CD8-positive, alpha-beta memory T cell (primary cell): ENCODE measurements at regions not wholly inside any gene's neighbourhood (a gene's known extent, or its start where the extent isn't known, plus 50 kb on each side); places are given as distances from the start of the nearest gene placed in this dataset.
"Not testable (repeated sequence)": the region's sequence is repeated elsewhere in the genome, so short reads cannot be mapped to it uniquely, and the experiment has no call there.

Experiments
- CTCF ChIA-PET: fragments of 350-600 bp; sonication (Branson Sonifier 250); formaldehyde crosslinking; loops from one replicate; lab custom pipeline; 2021; ENCODE audit warnings: antibody characterized with exemption; lab: Charles Lee
- POLR2A ChIA-PET: fragments of 350-600 bp; sonication (Branson Sonifier 250); formaldehyde crosslinking; loops from one replicate; lab custom pipeline; 2021; ENCODE audit warnings: antibody characterized with exemption; lab: Charles Lee
- DNase-seq, 5 donors: peaks; one replicate each; pipeline versions ENCODE4 v3.0.0 to v3.0.0-alpha.2; 2020 to 2022; ENCODE audit warnings: mixed read lengths in 1 of 5
- H3K27ac ChIP-seq: one replicate; pipeline ENCODE4 v1.7.0; 2013; ENCODE audit warnings: low read depth, mild to moderate bottlenecking, low read length, moderate library complexity
- H3K27me3 ChIP-seq: 2 replicates; pipeline ENCODE4 v1.7.0; 2013; ENCODE audit warnings: low read length, mild to moderate bottlenecking; ENCODE audit not compliant: insufficient read depth, poor library complexity, severe bottlenecking
- H3K36me3 ChIP-seq: 2 replicates; pipeline ENCODE4 v1.7.0; 2013; ENCODE audit warnings: mild to moderate bottlenecking, low read length, moderate library complexity; ENCODE audit not compliant: insufficient read depth
- H3K4me1 ChIP-seq: 2 replicates; pipeline ENCODE4 v1.7.0; 2013; ENCODE audit warnings: mild to moderate bottlenecking, low read length, moderate library complexity; ENCODE audit not compliant: insufficient read depth
- H3K4me3 ChIP-seq: 2 replicates; pipeline ENCODE4 v1.7.0; 2013; ENCODE audit warnings: mild to moderate bottlenecking, low read length
- H3K9me3 ChIP-seq: 2 replicates; pipeline ENCODE4 v1.7.0; 2013; ENCODE audit warnings: mild to moderate bottlenecking, low read length
- H3K27ac Mint-ChIP-seq, 8 donors: one replicate each; pipeline ENCODE4 v1.8.0; 2020 to 2021; ENCODE audit warnings: mixed read lengths in 8 of 8, mild to moderate bottlenecking in 6 of 8, inconsistent platforms in 3 of 8, moderate library complexity in 3 of 8
- H3K27me3 Mint-ChIP-seq, 2 donors: one replicate each; pipeline ENCODE4 v1.8.0; 2020 to 2021; ENCODE audit warnings: mixed read lengths in 2 of 2, mild to moderate bottlenecking in 1 of 2, moderate library complexity in 1 of 2
- H3K36me3 Mint-ChIP-seq, 3 donors: one replicate each; pipeline ENCODE4 v1.8.0; 2020 to 2021; ENCODE audit warnings: mixed read lengths in 3 of 3, inconsistent platforms in 1 of 3, mild to moderate bottlenecking in 1 of 3
- H3K4me1 Mint-ChIP-seq, 3 donors: one replicate each; pipeline ENCODE4 v1.8.0; 2020 to 2021; ENCODE audit warnings: mixed read lengths in 3 of 3, inconsistent platforms in 1 of 3, mild to moderate bottlenecking in 1 of 3
- H3K4me3 Mint-ChIP-seq, 7 donors: one replicate each; pipeline ENCODE4 v1.8.0; 2020 to 2021; ENCODE audit warnings: mixed read lengths in 7 of 7, mild to moderate bottlenecking in 6 of 7, moderate library complexity in 4 of 7, inconsistent platforms in 2 of 7
- H3K9me3 Mint-ChIP-seq, 5 donors: one replicate each; pipeline ENCODE4 v1.8.0; 2020 to 2022; ENCODE audit warnings: mixed read lengths in 5 of 5, mild to moderate bottlenecking in 3 of 5, moderate library complexity in 2 of 5, inconsistent platforms in 1 of 5

DNA sequence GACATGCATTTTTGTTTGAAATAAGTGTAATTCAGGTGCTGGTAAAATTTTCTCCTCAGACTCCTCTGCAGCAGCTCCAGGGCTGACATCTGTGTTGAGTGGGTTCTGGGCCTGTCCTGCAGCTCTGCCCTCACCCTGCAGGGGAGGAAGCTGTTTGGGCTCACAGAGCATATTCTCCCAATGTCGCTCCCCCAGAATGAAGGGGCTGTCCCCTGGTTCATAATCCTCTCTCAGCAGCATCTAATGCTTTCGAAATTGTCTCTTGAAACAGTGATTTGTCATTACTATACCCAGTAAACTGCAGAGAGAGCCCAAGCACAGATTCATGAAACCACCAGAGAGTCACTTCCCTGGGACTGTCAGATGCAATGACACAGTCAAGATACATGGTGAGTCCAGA, 606.7 kb downstream of the TMEM121 start:
- H3K27ac ChIP-seq, POLR2A ChIA-PET, H3K36me3 Mint-ChIP-seq, H3K9me3 ChIP-seq, H3K27ac Mint-ChIP-seq, DNase-seq, H3K27me3 ChIP-seq, H3K4me3 ChIP-seq, H3K4me3 Mint-ChIP-seq, H3K36me3 ChIP-seq, CTCF ChIA-PET, H3K9me3 Mint-ChIP-seq: not testable (repeated sequence)
- peaks cover 19% of the 10 kb centered on the region for H3K4me1 ChIP-seq
- Mint-ChIP-seq H3K27me3 (peaks cover 0 to 31% of the 10 kb centered on the region in 2 donors), H3K4me1 (peaks cover 10 to 19% (median 11%) of the 10 kb centered on the region in 3 donors)

DNA sequence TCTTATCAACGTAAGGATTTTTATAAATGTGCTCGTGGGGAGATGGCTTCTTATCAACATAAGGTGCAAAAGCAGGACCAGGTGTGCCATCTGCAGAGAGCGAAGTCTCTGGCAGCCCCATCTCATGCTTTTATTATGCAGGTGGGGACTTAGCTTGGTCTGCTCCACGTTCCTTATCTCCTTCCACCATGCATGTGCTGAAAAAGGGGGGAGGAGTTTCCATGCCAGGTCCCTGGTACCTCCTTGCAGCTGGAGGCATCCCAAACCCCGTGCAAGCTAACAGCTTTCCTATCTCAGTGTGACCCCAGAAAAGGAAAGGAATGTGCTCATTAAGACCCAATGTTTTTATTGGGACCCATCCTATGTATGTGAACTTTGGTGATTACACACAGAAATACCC, 608.5 kb downstream of the TMEM121 start:
- H3K36me3 Mint-ChIP-seq: no peaks in the 10 kb centered on the region
- no peak overlapping the region for H3K4me3 Mint-ChIP-seq
- Histone ChIP-seq H3K4me1 (peaks cover 5% of the 10 kb centered on the region), H3K9me3 (no peaks in the 10 kb centered on the region), H3K27me3 (no peaks in the 10 kb centered on the region), H3K36me3 (no peaks in the 10 kb centered on the region), H3K4me3 (no peak overlapping the region), H3K27ac (no peak overlapping the region)
- ChIA-PET POLR2A (no interaction called here), CTCF (no interaction called here)
- no peak overlapping the region for H3K27ac Mint-ChIP-seq
- H3K9me3 Mint-ChIP-seq: no peaks in the 10 kb centered on the region
- DNase-seq: no peak
- peaks cover 5 to 6% (median 5%) of the 10 kb centered on the region in 3 donors for H3K4me1 Mint-ChIP-seq
- H3K27me3 Mint-ChIP-seq: peaks cover 0 to 23% of the 10 kb centered on the region in 2 donors

DNA sequence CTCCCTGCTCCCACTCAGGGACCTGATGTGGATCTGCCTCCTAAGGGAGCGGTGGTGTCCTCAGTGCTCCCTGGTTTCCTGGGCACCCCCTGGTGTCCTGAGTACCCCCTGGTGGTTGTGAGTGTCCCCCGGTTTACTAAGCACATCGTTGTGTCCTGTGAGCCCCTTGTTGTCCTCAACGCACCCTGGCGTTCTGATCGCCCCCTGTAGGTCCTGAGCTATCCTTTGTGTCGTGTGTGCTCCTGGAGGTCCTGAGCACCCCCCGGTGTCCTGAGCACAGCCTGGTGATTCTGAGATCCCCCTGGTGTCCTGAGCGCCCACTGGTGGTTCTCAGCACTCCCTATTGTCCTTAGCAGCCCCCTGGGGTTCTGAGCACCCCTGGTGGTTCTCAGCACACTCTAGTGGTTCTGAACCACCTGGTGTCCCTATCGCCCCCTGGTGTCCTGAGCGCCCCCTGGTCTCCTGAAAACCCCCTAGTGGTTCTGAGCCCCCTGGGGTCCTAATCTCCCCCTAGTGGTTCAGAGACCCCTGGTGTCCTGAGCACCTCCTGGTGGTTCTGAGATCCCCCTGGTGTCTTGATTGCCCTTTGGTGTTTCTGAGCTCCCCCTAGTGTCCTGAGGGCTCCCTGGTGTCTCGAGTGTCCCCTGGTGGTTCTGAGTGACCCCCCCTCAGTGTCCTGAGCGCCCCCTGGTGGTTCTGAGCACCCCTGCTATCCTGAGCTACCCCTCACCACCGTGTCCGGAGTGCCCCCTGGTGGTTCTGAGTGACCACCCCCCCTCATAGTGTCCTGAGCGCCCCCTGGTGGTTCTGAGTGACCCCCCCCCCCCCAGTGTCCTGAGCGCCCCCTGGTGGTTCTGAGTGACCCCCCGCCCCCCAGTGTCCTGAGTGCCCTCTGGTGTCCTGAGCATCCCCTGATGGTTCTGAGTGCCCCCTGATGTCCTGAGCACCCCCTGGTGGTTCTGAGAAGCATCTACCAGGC, 615.1 kb downstream of the TMEM121 start:
- ChIA-PET CTCF (interaction anchor here (1.8 kb wide), 1 partner anchor 26 kb away, joined by 3 read pairs; no protein-coding TSS in a partner anchor), POLR2A (no interaction called here)
- no peaks in the 10 kb centered on the region for H3K36me3 Mint-ChIP-seq
- no peak overlapping the region for H3K27ac ChIP-seq
- H3K27me3 ChIP-seq: no peaks in the 10 kb centered on the region
- H3K27me3 Mint-ChIP-seq: peaks cover 4 to 9% of the 10 kb centered on the region in 2 donors
- H3K4me3 Mint-ChIP-seq: no peak overlapping the region
- peak in 3 of 5 donors; percentile 9 to 31 (median 31) for DNase-seq
- no peaks in the 10 kb centered on the region for H3K9me3 Mint-ChIP-seq
- no peaks in the 10 kb centered on the region for H3K9me3 ChIP-seq
- no peaks in the 10 kb centered on the region for H3K4me1 ChIP-seq
- peak overlapping the region in 2 of 8 donors; percentile 21 to 44 for H3K27ac Mint-ChIP-seq
- H3K36me3 ChIP-seq: no peaks in the 10 kb centered on the region
- H3K4me3 ChIP-seq: no peak overlapping the region
- H3K4me1 Mint-ChIP-seq: peaks cover 10 to 15% (median 10%) of the 10 kb centered on the region in 3 donors

DNA sequence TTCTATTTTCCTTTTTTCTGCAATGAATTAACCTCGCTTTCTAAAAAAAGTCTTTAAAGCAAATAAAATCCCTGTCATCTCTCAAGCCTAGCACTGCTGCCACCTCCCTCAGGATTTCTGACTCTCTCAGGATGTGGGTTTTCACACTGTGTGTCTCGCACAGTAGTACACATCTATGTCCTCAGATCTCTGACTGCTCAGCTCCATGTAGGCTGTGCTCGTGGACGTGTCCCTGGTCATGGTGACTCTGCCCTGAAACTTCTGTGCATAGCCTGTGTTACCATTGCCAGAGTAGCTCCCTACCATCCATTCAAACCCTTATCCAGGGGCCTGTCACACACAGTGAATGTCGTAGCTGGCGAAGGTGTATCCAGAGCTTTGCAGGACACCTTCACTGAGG, 619.3 kb downstream of the TMEM121 start:
- H3K36me3 Mint-ChIP-seq, H3K27me3 ChIP-seq, H3K27ac ChIP-seq, CTCF ChIA-PET, H3K4me3 Mint-ChIP-seq, H3K9me3 ChIP-seq, H3K4me3 ChIP-seq, H3K27ac Mint-ChIP-seq, POLR2A ChIA-PET, H3K4me1 ChIP-seq, H3K36me3 ChIP-seq, H3K9me3 Mint-ChIP-seq: not testable (repeated sequence)
- DNase-seq: peak in 1 of 5 donors; percentile 3
- Mint-ChIP-seq H3K4me1 (peaks cover 10 to 15% (median 10%) of the 10 kb centered on the region in 3 donors), H3K27me3 (peaks cover 11 to 30% of the 10 kb centered on the region in 2 donors)

DNA sequence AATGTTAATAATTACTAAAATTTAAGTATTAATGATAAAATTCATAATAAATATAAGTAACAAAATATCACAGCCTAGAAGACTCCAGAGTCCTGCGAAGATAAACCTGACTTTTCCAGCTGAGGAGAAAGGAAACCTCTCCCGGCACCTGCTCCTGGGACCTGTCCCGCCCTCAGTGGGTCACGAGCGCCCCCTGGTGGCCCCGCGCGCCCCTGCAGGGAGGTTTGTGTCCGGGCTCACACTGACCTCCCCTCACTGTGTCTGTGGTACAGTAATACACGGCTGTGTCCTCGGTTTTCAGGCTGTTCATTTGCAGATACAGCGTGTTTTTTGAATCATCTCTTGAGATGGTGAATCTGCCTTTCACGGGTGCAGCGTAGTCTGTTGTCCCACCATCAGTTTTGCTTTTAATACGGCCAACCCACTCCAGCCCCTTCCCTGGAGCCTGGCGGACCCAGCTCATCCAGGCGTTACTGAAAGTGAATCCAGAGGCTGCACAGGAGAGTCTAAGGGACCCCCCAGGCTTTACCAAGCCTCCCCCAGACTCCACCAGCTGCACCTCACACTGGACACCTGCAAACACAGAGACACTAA, 627.1 kb downstream of the TMEM121 start:
- H3K9me3 Mint-ChIP-seq, H3K36me3 ChIP-seq, H3K4me1 ChIP-seq, H3K27ac ChIP-seq, H3K9me3 ChIP-seq, H3K27me3 ChIP-seq, H3K4me1 Mint-ChIP-seq, H3K4me3 Mint-ChIP-seq, POLR2A ChIA-PET, H3K4me3 ChIP-seq, H3K36me3 Mint-ChIP-seq: not testable (repeated sequence)
- CTCF ChIA-PET: interaction anchor here (1.2 to 2.8 kb wide), 6 partner anchors 9 to 87 kb away, joined by 3 to 7 read pairs (median 3); no protein-coding TSS in a partner anchor
- peaks cover 9 to 49% of the 10 kb centered on the region in 2 donors for H3K27me3 Mint-ChIP-seq
- peak; percentile 51 to 80 (median 67) for DNase-seq
- peak overlapping the region in 1 of 8 donors; percentile 24 for H3K27ac Mint-ChIP-seq

DNA sequence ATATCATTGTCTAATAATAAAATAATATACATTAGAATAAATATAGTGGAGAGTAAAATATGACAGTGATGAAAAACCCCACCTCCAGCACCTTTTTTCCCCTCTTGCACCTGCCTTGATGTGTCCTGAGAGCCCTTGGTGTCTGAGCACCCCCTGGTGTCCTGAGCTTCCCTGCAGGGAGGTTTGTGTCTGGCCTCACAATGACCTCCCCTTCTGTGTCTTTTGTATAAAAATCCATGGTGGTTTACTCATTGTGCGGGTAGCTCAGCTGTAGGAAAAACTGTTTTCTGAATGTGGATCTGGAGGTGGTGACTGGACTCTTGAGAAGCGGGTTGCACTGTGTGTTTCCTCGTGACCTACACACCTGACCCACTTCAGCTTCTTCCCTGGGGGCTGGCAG, 636.9 kb downstream of the TMEM121 start:
- H3K27me3 Mint-ChIP-seq: peaks cover 38 to 78% of the 10 kb centered on the region in 2 donors

DNA sequence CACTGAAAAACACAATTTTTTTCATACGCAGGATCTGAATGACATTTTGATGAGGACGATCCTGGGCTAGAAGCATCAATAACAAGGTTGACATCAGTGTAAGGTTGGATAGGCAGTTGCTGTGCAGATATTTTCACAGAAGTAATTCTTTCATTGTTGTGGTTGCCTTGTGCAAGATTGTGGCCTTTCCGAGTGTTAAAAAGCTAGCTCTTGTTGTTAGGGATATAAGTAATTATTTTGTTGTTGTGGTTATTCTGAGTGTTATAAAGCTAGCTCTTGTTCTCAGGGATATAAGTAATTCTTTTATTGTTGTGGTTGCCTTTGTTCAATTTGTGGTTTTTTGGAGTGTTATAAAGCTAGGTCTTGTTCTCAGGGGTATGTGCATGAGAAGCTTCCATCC, 637.4 kb downstream of the TMEM121 start:
- Mint-ChIP-seq H3K4me1 (peaks cover 9 to 28% (median 12%) of the 10 kb centered on the region in 3 donors), H3K27ac (peak overlapping the region in 2 of 8 donors; percentile 3 to 82), H3K27me3 (peaks cover 37 to 74% of the 10 kb centered on the region in 2 donors)
- H3K36me3 Mint-ChIP-seq, H3K36me3 ChIP-seq, H3K4me1 ChIP-seq, H3K27ac ChIP-seq, H3K27me3 ChIP-seq, H3K4me3 Mint-ChIP-seq, H3K9me3 Mint-ChIP-seq, H3K9me3 ChIP-seq, H3K4me3 ChIP-seq, POLR2A ChIA-PET: not testable (repeated sequence)
- DNase-seq: peak in 1 of 5 donors; percentile 16
- CTCF ChIA-PET: interaction anchor here (1.2 kb wide), 1 partner anchor 21 kb away, joined by 3 read pairs; no protein-coding TSS in a partner anchor

More for the DNA sequence above, 636.9 kb downstream of the TMEM121 start:
- Mint-ChIP-seq H3K9me3 (peaks cover 0 to 6% (median 0%) of the 10 kb centered on the region in 5 donors), H3K36me3 (no peaks in the 10 kb centered on the region), H3K4me1 (peaks cover 9 to 28% (median 12%) of the 10 kb centered on the region in 3 donors), H3K4me3 (no peak overlapping the region), H3K27ac (peak overlapping the region in 2 of 8 donors; percentile 3 to 82)
- no peak for DNase-seq
- Histone ChIP-seq H3K9me3 (no peaks in the 10 kb centered on the region), H3K27ac (no peak overlapping the region), H3K36me3 (no peaks in the 10 kb centered on the region), H3K4me3 (no peak overlapping the region), H3K27me3 (no peaks in the 10 kb centered on the region), H3K4me1 (peaks cover 8% of the 10 kb centered on the region)
- POLR2A ChIA-PET: no interaction called here
- CTCF ChIA-PET: no interaction called here

DNA sequence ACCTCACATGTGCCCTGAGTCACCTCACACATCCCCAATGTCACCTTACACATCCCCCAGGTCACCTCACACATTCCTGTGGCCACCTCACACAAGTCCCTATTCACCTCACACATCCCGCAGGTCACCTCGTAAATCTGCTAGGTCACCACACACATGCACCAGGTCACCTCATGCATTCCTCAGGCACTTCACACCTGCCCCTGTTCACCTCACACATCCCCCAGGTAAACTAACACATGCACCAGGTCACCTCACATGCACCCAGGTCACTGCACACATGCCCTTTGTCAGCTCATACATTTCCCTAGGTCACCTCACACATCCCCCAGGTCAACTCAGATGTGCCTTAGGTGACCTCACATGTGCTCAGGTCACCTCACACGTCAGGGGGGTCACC, 639.8 kb downstream of the TMEM121 start:
- POLR2A ChIA-PET: no interaction called here

More for the DNA sequence above, 639.8 kb downstream of the TMEM121 start:
- H3K9me3 ChIP-seq: no peaks in the 10 kb centered on the region
- peak overlapping the region in 2 of 8 donors; percentile 23 to 58 for H3K27ac Mint-ChIP-seq
- no peaks in the 10 kb centered on the region for H3K36me3 Mint-ChIP-seq
- H3K27ac ChIP-seq: no peak overlapping the region
- no peaks in the 10 kb centered on the region for H3K9me3 Mint-ChIP-seq
- H3K27me3 ChIP-seq: no peaks in the 10 kb centered on the region
- H3K4me3 Mint-ChIP-seq: no peak overlapping the region
- H3K4me3 ChIP-seq: no peak overlapping the region
- H3K27me3 Mint-ChIP-seq: peaks cover 25 to 58% of the 10 kb centered on the region in 2 donors
- H3K4me1 ChIP-seq: peaks cover 8% of the 10 kb centered on the region
- CTCF ChIA-PET: no interaction called here
- H3K36me3 ChIP-seq: no peaks in the 10 kb centered on the region
- peaks cover 13 to 45% (median 25%) of the 10 kb centered on the region in 3 donors for H3K4me1 Mint-ChIP-seq
- no peak for DNase-seq
